Effector memory CD8-positive, alpha-beta T cell (primary cell): ENCODE measurements at regions not wholly inside any gene's neighbourhood (a gene's known extent, or its start where the extent isn't known, plus 50 kb on each side); places are given as distances from the start of the nearest gene placed in this dataset.

Experiments
- ATAC-seq: fragments of 150-1000 bp; cut with Tn5 transposase; replicated peaks from 2 replicates; pipeline ENCODE4 v1.10.0; 2021; ENCODE audit warnings: mild to moderate bottlenecking, moderate library complexity
- DNase-seq, 3 experiments: peaks; one replicate each; pipeline ENCODE4 v3.0.0; 2021
- H3K27ac Mint-ChIP-seq, 2 donors: one replicate each; pipeline ENCODE4 v1.8.0; 2022; ENCODE audit warnings: mild to moderate bottlenecking in 2 of 2, mixed read lengths in 2 of 2, moderate library complexity in 2 of 2
- H3K27me3 Mint-ChIP-seq, 2 donors: one replicate each; pipeline ENCODE4 v1.8.0; 2022; ENCODE audit warnings: mixed read lengths in 2 of 2
- H3K36me3 Mint-ChIP-seq: one replicate; pipeline ENCODE4 v1.8.0; 2022; ENCODE audit warnings: mild to moderate bottlenecking, moderate library complexity, mixed read lengths; ENCODE audit not compliant: insufficient read depth
- H3K4me1 Mint-ChIP-seq, 2 donors: one replicate each; pipeline ENCODE4 v1.8.0; 2022; ENCODE audit warnings: low read depth in 2 of 2, mixed read lengths in 2 of 2
- H3K4me3 Mint-ChIP-seq, 2 donors: one replicate each; pipeline ENCODE4 v1.8.0; 2022; ENCODE audit warnings: mild to moderate bottlenecking in 2 of 2, mixed read lengths in 2 of 2, moderate library complexity in 2 of 2
- H3K9me3 Mint-ChIP-seq, 2 donors: one replicate each; pipeline ENCODE4 v1.8.0; 2022; ENCODE audit warnings: mixed read lengths in 2 of 2

GRCh38 chr4:134585972-134586371 is 384.4 kb upstream of the PABPC4L start:
- no peak overlapping the region for H3K4me3 Mint-ChIP-seq
- peaks cover 8 to 9% of the 10 kb centered on the region in 2 donors for H3K9me3 Mint-ChIP-seq
- no peaks in the 10 kb centered on the region for H3K27me3 Mint-ChIP-seq
- no peaks in the 10 kb centered on the region for H3K36me3 Mint-ChIP-seq
- no peak for DNase-seq
- ATAC-seq, result no peak
- no peak overlapping the region for H3K27ac Mint-ChIP-seq
- H3K4me1 Mint-ChIP-seq, result no peaks in the 10 kb centered on the region

DNA sequence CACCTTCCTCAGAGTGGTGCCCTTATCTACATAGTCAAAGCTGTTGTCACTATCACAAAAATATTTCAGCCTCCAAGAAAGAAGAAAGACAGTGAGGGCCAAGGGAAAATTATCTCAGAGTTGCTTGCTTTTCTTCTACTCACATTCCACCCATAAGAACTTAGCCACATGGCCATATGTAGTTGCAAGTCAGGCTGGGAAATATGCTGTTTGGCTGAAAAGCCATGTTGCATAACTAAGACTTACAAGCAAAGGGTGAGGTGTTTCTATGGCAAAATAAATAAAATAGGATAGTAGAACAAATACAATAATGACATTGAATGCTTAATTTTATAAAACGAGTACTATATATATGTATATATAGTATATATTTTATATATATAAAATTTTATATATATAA is 365.9 kb upstream of the PABPC4L start:
- H3K27me3 Mint-ChIP-seq, result no peaks in the 10 kb centered on the region
- ATAC-seq (no peak), DNase-seq (no peak)
- H3K4me3 Mint-ChIP-seq, result no peak overlapping the region
- no peaks in the 10 kb centered on the region for H3K36me3 Mint-ChIP-seq
- no peaks in the 10 kb centered on the region for H3K4me1 Mint-ChIP-seq
- H3K27ac Mint-ChIP-seq, result no peak overlapping the region
- peaks cover 0 to 2% of the 10 kb centered on the region in 2 donors for H3K9me3 Mint-ChIP-seq

DNA sequence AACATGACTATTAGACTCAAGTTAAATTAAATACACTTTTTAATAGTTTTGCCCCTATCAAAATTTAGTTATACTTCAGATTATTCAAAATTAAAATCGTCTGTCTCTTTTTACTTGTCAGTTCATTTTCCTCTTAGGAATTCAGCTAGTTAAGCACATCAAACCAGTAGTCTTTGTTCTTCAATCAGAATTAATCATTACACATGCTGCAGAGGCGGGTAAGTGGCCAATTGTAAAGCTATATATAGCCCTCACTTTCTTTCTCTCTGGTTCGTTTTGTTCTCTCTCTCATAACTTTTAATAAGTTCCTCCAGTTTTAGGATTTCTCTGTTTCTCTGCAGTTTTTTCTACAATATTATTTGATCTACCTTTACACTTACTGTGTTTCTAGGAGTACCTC is 359.1 kb upstream of the PABPC4L start:
- H3K9me3 Mint-ChIP-seq, result peaks cover 5 to 13% of the 10 kb centered on the region in 2 donors
- no peak for ATAC-seq
- no peaks in the 10 kb centered on the region for H3K36me3 Mint-ChIP-seq
- H3K27ac Mint-ChIP-seq, result no peak overlapping the region
- no peak for DNase-seq
- H3K4me3 Mint-ChIP-seq, result no peak overlapping the region
- no peaks in the 10 kb centered on the region for H3K4me1 Mint-ChIP-seq
- H3K27me3 Mint-ChIP-seq, result no peaks in the 10 kb centered on the region

DNA sequence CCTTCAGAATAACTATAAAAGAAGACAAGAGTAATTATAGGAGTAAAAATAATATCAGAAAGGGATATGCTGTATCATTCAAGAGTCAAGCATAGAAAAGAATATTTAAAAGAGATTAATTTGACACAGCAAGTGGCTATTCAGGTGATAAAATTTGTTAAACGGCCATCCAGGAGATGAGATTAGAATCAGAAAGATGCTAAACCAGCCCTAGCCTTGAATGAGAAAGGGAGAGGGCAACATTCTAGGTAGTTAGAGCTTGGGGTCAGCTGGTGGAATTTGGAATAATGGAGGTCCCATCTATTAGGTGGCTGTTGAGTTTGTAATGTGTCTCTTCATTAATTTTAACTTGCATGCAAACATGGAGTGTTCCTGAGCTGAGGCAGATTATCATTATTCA is 350.5 kb upstream of the PABPC4L start:
- H3K36me3 Mint-ChIP-seq, result no peaks in the 10 kb centered on the region
- H3K4me1 Mint-ChIP-seq, result no peaks in the 10 kb centered on the region
- no peak overlapping the region for H3K27ac Mint-ChIP-seq
- no peaks in the 10 kb centered on the region for H3K27me3 Mint-ChIP-seq
- no peak for ATAC-seq
- no peak overlapping the region for H3K4me3 Mint-ChIP-seq
- no peak for DNase-seq
- peaks cover 6 to 15% of the 10 kb centered on the region in 2 donors for H3K9me3 Mint-ChIP-seq

GRCh38 chr4:134551348-134551747 is 349.8 kb upstream of the PABPC4L start:
- no peak for DNase-seq
- Mint-ChIP-seq H3K27me3 (no peaks in the 10 kb centered on the region), H3K9me3 (peaks cover 6 to 15% of the 10 kb centered on the region in 2 donors), H3K4me3 (no peak overlapping the region), H3K36me3 (no peaks in the 10 kb centered on the region), H3K27ac (no peak overlapping the region), H3K4me1 (no peaks in the 10 kb centered on the region)
- no peak for ATAC-seq

DNA sequence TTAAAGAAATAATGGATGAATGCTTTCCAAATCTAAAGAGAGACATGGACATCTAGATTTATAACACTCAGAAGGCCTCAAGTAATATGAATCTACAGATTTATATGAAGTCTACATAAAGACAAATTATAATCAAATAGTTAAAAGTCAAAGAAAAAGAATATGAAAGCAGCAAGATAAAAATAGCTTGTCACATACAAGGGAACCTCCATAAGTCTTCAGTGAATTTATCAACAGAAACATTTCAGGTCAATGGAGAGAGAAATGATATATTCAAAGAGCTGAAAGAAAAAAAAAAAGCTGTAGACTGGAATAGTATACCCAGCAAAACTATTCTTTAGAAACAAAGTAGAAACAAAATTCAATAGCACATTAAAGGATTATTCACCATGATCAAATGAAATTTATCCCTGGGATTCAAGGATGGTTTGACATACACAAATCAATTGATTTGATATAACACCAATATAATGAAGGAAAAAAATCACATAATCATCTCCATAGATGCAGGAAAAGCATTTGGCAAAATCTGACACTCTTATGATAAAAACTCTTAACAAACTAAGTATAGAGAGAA is 346.6 kb upstream of the PABPC4L start:
- H3K4me3 Mint-ChIP-seq, result no peak overlapping the region
- no peaks in the 10 kb centered on the region for H3K36me3 Mint-ChIP-seq
- peaks cover 1 to 7% of the 10 kb centered on the region in 2 donors for H3K9me3 Mint-ChIP-seq
- H3K27ac Mint-ChIP-seq, result no peak overlapping the region
- DNase-seq (no peak), ATAC-seq (no peak)
- no peaks in the 10 kb centered on the region for H3K27me3 Mint-ChIP-seq
- H3K4me1 Mint-ChIP-seq, result no peaks in the 10 kb centered on the region

DNA sequence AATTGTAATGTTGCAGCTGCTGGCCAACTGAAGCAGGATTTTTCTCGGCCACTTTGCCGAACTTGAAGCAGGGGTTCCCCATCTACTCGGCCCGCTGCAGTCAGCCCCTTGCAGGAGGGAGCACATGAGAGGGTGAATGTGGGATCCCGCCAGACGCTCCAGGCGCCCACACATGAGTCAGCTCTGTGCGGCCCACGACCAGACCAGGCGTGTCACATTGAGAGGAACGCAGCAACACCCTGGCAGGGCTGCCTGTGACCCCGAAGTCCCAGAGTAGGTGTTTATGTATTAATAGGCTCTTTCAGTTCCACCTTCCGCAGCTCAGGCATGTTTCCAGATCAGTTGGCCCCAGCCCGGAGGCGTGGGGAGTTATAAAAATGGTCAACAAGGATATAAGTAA is 344.7 kb upstream of the PABPC4L start:
- no peak overlapping the region for H3K27ac Mint-ChIP-seq
- peaks cover 1 to 7% of the 10 kb centered on the region in 2 donors for H3K9me3 Mint-ChIP-seq
- ATAC-seq (no peak), DNase-seq (no peak)
- H3K36me3 Mint-ChIP-seq, result no peaks in the 10 kb centered on the region
- H3K27me3 Mint-ChIP-seq, result no peaks in the 10 kb centered on the region
- H3K4me1 Mint-ChIP-seq, result no peaks in the 10 kb centered on the region
- H3K4me3 Mint-ChIP-seq, result no peak overlapping the region

GRCh38 chr4:134544303-134544770 is 342.7 kb upstream of the PABPC4L start:
- Mint-ChIP-seq H3K27ac (no peak overlapping the region), H3K36me3 (no peaks in the 10 kb centered on the region), H3K4me3 (no peak overlapping the region), H3K9me3 (peaks cover 1 to 7% of the 10 kb centered on the region in 2 donors), H3K4me1 (no peaks in the 10 kb centered on the region), H3K27me3 (no peaks in the 10 kb centered on the region)
- DNase-seq, result no peak
- ATAC-seq, result no peak

GRCh38 chr4:134540588-134540987 is 339.0 kb upstream of the PABPC4L start:
- DNase-seq, result no peak
- ATAC-seq, result no peak
- Mint-ChIP-seq H3K36me3 (no peaks in the 10 kb centered on the region), H3K4me1 (no peaks in the 10 kb centered on the region), H3K27me3 (no peaks in the 10 kb centered on the region), H3K9me3 (peaks cover 0 to 2% of the 10 kb centered on the region in 2 donors), H3K4me3 (no peak overlapping the region), H3K27ac (no peak overlapping the region)

GRCh38 chr4:134539729-134540231 is 338.2 kb upstream of the PABPC4L start:
- Mint-ChIP-seq H3K4me1 (no peaks in the 10 kb centered on the region), H3K36me3 (no peaks in the 10 kb centered on the region), H3K27ac (no peak overlapping the region), H3K9me3 (peaks cover 0 to 2% of the 10 kb centered on the region in 2 donors), H3K27me3 (no peaks in the 10 kb centered on the region), H3K4me3 (no peak overlapping the region)
- ATAC-seq (no peak), DNase-seq (no peak)

DNA sequence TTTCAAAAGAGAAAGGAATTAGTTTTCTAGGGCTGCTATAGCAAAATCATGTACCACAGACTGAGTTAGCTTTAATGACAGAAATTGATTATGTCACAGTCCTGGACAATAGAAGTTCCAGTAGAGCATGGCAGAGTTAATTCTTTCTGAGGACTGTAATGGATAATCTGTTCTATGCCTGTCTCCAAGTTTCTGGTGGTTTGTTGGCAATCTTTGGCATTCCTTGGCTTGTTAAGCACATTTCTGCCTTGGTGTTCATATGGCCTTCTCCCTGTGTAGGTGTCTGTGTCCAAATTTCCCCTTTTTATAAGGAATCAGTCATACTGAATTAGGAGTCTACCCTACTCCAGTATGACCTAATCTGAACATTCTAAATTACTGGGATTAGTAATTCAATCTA is 336.1 kb upstream of the PABPC4L start:
- DNase-seq (no peak), ATAC-seq (no peak)
- no peaks in the 10 kb centered on the region for H3K4me1 Mint-ChIP-seq
- peaks cover 0 to 6% of the 10 kb centered on the region in 2 donors for H3K9me3 Mint-ChIP-seq
- no peak overlapping the region for H3K4me3 Mint-ChIP-seq
- H3K27me3 Mint-ChIP-seq, result no peaks in the 10 kb centered on the region
- no peak overlapping the region for H3K27ac Mint-ChIP-seq
- no peaks in the 10 kb centered on the region for H3K36me3 Mint-ChIP-seq

GRCh38 chr4:134533068-134533467 is 331.5 kb upstream of the PABPC4L start:
- no peaks in the 10 kb centered on the region for H3K4me1 Mint-ChIP-seq
- no peak for DNase-seq
- H3K36me3 Mint-ChIP-seq, result no peaks in the 10 kb centered on the region
- H3K9me3 Mint-ChIP-seq, result peaks cover 0 to 6% of the 10 kb centered on the region in 2 donors
- H3K27me3 Mint-ChIP-seq, result no peaks in the 10 kb centered on the region
- H3K27ac Mint-ChIP-seq, result no peak overlapping the region
- H3K4me3 Mint-ChIP-seq, result no peak overlapping the region
- ATAC-seq, result no peak

DNA sequence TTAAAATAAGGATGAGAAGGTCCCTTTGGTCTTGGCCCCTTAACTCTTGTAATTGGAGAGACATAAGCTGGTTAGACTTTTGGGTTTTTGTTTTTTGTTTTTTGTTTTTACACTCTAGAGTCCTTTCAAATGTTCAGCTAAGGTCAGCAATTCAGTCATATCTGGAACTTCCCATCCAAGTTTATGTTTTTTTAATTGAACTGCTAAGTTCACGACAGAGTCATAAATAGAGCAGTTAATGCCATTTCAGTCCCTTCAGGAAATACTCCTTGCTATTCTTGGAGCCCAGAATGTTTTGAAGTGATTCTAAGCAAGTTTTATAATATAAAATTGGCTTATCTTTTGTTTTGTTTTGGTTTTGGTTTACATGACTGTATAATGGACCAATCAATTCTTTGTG is 329.4 kb upstream of the PABPC4L start:
- no peak overlapping the region for H3K27ac Mint-ChIP-seq
- no peaks in the 10 kb centered on the region for H3K36me3 Mint-ChIP-seq
- H3K4me1 Mint-ChIP-seq, result no peaks in the 10 kb centered on the region
- DNase-seq, result no peak
- peaks cover 0 to 6% of the 10 kb centered on the region in 2 donors for H3K9me3 Mint-ChIP-seq
- no peaks in the 10 kb centered on the region for H3K27me3 Mint-ChIP-seq
- no peak overlapping the region for H3K4me3 Mint-ChIP-seq
- no peak for ATAC-seq

DNA sequence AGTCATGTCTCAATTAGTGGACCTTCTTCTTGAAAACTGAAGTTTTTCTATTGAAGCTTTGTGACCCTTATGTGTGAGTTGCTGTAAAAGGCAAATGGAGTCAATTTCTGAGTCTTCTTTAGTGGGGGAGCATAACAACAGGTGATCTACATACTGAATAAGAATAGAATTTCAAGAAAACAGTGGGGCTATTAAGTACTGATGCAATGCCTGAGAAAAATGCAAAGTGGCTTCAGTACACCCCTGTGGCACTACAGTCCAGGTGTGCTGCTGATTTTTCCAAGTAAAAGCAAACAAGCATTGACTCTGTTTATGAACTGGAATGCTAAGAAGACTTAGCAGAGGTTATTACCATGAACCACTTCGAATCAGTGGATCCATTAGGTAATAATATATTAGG is 328.0 kb upstream of the PABPC4L start:
- no peaks in the 10 kb centered on the region for H3K36me3 Mint-ChIP-seq
- ATAC-seq (no peak), DNase-seq (no peak)
- H3K4me1 Mint-ChIP-seq, result no peaks in the 10 kb centered on the region
- H3K27me3 Mint-ChIP-seq, result no peaks in the 10 kb centered on the region
- no peak overlapping the region for H3K27ac Mint-ChIP-seq
- peaks cover 7 to 9% of the 10 kb centered on the region in 2 donors for H3K9me3 Mint-ChIP-seq
- no peak overlapping the region for H3K4me3 Mint-ChIP-seq
